HG03139 (cell line): ENCODE measurements at regions not wholly inside any gene's neighbourhood (a gene's known extent, or its start where the extent isn't known, plus 50 kb on each side); places are given as distances from the start of the nearest gene placed in this dataset.
"Not testable (repeated sequence)": the region's sequence is repeated elsewhere in the genome, so short reads cannot be mapped to it uniquely, and the experiment has no call there.

ENCODE experiments used
- ATAC-seq: cut with Tn5 transposase; IDR thresholded peaks from one replicate; pipeline ENCODE4 v1.9.1; 2021; ENCODE audit not compliant: unreplicated experiment

DNA sequence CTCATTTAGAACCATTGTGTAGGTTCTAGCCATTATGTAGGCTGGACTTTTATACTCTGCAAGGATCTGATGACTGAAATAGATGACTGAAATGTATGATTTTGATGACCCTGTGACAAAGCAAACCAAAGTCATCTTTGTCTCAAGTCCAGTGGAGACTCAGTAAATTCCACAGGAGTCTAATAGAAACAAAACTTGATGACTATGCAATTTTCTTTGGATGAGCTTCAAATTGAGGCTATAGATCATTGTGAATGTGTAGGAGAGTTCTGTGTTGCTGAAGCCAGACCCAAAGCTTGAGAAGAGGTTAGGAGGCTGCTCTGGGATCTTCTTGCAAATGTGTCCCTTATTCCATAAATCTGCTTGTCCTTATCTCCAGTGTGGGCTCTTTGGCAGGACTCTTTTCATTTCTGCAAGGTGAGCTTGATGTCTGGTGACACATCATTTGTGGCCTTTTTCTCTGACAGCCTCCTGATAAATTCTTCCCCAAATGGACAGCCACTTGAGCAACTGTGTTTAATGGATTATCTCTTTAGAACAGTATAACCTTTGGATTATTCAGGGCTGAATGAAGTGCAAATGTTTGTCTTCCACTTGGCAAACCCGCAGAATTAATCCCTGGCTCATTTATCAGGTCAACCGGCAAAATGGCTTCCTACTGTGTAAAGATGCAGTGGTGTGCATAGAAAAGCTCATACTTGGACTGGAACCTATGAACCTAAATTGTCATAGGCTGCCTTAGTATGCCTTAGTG, 235.1 kb upstream of the ANKH start:
- no peak for ATAC-seq

DNA sequence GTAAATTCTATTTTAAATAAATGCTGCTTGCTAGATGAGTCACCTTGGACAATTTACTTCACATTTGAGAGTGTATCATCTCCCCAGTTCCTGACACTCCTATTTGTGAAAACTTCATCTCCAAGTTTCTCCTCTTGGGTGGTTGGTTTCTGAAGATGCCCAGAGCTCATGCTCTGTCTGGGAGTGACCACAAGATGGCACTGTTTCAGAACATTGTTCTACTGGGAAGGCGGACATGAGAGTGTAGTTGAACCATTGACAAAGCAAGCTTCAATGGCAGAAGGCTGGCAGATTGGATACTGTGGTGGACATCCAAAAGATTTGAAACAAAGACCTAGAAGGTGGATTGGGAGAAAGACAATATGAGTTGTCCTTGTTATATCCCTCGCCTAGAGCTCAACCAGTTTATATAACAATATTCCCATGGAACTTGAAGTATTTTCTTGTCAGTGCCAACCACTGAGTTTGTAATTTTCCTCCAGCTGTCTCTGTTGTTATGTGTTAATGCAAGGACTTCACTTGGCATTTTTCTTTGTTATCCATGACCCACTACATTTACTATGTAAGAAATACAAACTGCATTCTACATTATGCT, 234.3 kb upstream of the ANKH start:
- ATAC-seq = peak; percentile 91

DNA sequence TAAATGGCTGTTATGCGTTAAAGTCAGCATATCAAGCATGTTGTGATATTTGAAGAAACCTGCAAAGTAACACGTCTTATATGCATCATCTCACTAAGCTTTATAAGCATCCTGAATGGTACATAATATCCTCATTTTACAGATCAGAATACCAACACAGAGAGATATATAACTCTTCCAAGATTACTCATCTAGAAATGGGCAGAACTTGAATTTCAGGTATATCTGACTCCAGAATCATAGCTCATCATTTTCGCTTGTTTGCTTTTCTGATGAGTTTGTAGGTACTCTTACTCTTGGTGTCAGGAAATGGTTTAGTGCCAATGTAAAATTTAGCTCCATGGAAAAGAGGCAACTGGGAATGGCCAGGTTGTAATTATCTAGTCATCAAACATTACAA, 232.3 kb upstream of the ANKH start:
- ATAC-seq = no peak

DNA sequence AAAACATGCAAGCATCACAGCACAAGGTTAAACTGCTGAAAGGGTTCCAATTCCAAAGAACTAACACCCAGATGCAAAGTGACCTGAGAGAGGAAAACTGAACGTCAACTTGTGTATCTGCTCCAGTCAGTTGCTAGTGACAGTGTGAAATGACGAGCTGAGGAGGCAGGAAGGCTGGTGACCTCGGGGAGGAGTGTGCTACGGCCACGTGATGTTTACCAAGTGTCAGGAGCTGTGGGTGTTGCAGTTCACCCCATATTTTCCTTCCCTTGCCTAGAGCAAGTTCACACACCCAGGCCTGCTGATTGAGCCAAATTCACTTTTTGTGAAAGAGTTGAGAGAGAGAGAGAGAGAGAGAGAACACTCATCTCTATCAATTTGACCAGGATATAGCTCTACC, 231.6 kb upstream of the ANKH start:
- ATAC-seq = no peak

DNA sequence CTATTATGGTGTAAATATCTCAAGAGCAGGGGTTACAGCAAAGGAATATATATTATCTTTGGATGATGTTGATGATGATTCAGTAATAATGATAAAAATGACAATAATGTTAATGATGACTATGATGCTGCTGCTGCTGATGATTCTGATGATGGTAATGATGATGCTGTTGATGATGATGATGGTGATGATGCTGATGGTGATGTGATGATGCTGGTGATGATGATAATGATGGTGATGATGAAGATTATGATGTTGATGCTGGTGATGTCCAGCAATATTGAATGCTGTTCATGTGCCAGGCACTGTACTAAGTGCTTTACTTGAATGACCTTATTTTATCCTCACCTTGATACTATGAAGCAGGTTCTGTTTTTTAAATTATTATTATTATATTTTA, 226.0 kb upstream of the ANKH start:
- no peak for ATAC-seq

DNA sequence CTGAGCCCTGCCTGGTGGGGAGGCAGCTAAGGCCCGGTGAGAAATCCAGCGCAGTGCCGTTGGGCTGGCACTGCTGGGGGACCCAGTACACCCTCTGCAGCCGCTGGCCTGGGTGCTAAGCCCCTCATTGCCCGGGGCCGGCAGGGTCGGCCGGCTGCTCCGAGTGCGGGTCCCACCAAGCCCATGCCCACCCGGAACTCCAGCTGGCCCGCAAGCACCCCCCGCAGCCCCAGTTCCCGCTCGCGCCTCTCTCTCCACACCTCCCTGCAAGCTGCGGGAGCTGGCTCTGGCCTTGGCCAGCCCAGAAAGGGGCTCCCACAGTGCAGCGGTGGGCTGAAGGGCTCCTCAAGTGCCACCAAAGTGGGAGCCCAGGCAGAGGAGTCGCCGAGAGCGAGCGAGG, 225.1 kb upstream of the ANKH start:
- not testable (repeated sequence) for ATAC-seq

DNA sequence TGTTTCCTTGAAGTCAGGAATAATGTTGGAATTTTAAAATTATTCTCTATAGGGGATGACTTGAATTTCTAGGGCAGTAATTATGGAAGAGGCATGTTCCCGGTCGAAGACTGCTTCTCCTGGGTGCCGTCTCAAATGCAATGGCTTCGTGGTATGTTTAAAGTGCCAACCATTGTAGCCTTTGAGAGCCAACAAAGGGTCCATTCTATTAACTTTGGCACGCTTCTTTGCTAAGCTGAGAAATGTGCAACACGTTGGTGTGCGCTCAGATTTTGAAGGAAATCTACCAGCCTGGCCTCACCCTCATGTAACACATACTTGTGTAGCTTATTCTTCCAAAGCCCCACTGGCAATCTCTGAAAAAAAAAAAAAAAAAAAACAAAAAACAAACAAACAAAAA, 221.2 kb upstream of the ANKH start:
- ATAC-seq = no peak

DNA sequence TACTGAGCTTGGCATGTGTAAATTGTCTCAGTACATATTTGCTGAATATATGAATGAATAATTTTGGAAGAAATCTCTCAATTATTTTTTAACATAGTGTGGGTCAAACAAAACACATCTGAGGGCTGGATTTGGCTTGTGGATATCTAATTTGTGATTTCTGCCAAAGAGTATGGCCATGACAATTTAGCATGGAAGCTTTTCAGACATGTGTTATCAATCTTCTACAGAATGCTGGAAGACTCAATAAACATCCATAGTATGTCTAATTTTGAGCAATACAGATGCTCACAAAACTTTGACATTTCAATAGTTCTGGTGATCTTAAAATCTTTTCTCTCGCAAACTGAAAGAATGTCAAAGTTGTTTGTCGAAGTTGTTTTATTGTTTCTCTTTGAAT, 214.1 kb upstream of the ANKH start:
- ATAC-seq = no peak

DNA sequence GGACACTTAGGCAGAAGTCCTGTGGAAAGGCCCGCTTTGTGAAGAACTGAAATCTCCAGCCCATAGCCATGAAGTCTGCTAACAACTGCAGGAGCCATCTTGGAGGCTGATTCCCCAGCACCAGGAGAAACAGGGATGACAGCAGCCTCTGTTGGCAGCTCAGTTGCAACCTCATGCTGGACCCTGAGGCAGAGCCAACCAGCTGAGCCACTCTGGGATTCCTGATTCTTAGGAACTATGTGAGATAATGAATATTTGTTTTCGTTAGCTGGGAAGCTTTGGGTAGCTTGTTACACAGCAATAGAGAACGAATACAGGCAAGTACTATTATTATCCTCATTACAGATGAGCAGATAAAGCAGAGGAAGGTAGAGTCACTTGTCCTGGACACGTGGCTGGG, 210.5 kb upstream of the ANKH start:
- no peak for ATAC-seq

DNA sequence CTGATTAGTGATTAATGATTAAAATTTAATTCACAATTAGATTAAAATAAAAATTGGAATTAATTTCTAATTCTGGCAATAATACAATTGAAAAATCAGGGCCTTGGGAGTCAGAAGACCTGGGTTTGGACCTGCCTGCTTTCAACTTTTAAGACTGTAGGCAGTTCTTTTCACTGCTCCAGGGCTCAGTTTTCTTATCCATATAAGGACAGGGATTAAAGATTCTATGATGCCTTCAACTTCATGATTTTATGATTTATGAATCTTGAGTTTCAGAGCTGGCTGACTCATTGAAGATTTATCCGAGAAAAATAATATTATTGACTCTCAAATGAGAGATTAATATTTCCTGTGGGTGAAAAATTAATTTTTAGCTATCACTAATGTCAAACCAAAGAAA, 208.6 kb upstream of the ANKH start:
- ATAC-seq = no peak

DNA sequence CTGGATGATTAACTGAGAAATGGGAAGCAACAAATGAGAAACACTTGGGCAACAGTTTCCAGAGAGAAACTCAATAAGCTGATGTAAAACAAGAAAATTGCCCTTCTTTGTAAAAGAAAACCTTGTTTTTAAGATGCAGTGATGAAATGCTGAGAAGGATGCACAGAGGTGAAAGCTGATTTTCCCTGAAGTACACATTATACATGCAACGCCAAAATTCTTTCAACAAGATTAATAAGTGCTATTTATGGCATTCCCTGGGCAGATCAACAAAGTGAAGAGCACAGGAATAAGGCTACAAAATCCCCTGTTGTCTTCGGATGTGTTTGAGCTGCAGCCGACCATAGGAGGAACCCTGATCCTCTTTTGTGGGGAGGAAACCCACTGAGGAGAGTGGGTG, 208.0 kb upstream of the ANKH start:
- ATAC-seq = no peak

DNA sequence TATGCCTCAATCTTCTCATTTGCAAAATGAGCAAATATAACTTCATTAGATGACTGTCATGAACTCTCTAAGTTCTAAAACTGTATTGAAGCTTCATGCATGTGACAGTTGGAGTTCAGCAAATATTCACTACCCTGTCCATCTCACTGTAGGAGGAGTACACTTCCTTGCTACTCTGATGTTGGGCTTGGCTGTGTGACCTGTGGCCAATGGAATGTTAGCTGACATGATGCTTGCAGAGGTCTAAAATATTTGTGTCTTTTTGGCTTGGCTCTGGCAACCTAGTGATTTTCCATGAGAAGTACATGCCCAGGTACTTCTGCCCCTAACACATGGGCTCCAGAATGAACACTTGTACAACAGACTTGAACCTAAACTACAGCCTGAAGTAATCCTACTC, 203.1 kb upstream of the ANKH start:
- ATAC-seq = no peak

DNA sequence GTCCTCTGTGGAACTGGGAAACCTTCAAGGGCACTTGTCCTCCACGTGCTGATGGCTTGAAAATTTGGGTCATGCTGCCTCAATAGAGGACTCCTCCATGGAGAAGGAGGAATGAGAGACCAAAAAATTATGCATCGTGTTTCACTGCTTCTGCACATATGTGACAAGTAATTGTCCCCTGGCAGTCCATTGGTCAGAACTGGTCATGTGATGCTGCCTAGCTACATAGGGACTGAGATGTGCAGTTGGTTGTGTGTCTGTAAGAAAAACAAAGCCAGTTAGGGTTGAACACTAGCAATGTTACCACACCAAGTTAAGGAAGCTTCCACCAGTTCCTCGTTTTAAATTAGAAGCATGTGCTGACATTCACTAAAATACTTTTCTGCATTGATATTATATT, 201.9 kb upstream of the ANKH start:
- no peak for ATAC-seq

DNA sequence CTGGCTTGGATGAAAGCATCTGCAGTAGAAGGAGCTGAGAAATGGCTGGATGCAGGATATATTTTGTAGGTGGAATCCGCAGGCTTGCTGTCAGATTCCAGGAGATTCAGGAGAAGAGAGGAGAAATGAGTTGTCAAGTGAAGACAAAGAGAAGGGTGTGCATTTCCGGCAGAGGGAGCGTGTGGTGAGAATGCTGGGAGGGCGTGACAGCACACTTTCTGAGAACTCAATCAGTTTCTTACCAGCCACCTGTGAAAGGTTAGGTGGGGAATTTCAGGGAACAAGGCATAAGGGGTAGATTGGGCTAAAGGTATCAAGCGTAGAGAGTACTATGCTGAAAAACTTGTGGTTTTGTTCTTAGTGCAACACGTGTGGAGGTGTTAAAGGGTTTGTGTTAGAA, 199.3 kb upstream of the ANKH start:
- ATAC-seq = no peak

DNA sequence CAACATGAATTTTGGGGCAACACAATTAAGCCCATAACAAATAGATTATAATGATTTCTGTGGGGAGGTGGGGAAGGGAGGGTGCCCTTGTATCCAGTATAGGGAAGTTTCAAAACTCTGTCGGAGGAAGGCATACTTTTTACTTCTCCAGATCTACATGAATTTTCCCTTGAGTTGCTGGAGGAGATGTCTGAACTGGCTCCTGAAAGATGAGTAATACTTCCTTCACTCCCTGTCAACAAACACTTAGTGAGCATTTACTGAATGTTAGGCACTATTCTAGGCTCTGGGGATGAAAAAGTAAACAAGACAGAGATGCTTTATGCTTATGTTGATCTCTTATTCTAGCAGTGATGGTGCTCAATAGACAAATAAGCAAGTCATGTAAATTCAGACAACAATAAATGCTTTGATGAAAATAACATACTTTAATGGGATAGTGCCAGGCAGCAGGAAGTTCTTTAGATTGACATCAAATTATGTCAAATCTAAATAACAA, 197.9 kb upstream of the ANKH start:
- ATAC-seq = no peak

DNA sequence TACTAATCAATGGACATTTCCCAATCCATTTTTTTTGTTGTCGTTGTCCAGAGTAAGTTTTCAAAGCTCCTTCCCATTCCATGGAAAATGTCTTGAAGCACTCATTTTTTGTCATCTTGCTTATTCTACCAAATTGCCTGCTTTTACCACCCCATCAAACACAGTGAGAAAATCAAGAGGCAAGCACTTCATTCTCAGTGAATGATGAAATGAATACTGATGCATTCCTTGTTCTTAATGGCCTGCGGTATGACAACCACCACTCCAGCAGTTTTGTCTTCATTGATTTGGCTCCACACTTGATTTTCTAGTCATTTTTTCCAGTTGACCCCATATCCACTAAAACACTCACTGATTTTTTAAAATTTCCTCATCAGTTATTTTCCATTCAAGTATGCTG, 193.5 kb upstream of the ANKH start:
- ATAC-seq = no peak

DNA sequence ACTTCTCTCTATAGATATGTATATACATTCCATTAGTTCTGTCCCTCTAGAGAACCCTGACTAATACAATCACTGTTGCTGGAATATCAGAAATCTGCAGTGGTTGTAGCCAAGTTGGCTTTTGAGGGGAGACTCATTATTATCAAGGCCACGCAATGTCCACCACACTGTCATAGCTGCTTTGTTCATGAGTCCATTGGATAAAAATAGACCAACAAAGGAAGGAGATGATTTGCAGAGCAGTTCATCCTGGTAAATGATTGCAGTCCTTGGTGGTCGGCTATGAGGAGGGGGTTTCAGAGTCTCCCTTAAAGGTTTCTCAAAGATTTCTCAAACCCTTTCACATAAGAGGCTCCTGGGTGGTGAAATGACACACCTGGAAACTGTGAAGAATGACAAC, 192.8 kb upstream of the ANKH start:
- no peak for ATAC-seq

DNA sequence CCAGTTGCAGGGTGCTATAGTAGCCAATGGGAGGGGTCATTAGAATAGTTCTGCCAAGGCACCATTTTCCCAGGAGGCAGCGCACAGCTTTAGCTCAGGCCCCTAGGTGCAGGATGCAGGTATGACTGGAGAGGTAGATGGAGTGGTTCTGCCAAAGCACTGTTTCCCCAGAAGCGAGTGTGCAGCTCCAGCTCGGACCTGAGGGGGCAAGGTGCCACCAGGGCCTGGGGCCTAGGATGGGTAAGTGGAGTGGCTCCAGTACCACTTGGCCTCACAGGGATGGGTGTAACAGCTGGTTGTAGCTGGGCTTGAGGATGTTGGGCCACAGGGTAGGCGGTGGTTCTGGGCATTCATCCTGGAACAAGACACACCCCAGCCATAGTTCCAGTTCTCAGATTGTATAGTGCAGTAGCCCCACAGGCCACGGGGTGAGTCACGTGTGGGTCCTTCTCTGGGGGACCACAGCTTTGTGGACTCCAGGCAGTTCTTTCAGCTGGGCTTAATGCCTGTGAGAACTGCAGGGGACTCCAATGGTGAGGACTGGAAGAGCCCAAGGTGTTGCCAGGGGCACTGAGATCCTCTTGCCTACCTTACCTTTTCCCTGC, 185.5 kb upstream of the ANKH start:
- ATAC-seq = no peak

DNA sequence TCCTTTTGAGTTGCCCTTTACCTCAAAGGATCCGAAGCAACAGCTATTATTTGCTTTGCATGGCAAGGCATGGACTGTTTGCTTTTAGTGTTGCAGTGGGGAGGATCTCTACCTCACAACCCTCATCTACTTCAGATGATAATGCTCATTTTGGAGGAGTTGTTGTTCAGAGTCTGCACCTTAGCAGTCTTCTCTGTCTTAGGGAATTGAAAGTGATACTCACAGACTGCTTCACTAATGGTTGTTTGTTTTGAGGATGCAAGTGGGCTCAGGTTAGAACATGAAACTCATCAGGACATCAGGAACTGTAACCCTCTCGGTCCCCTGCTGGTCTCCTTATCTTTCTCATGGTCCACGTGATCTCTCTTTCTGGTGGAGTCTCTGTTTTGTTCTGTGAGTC, 172.9 kb upstream of the ANKH start:
- ATAC-seq = no peak

DNA sequence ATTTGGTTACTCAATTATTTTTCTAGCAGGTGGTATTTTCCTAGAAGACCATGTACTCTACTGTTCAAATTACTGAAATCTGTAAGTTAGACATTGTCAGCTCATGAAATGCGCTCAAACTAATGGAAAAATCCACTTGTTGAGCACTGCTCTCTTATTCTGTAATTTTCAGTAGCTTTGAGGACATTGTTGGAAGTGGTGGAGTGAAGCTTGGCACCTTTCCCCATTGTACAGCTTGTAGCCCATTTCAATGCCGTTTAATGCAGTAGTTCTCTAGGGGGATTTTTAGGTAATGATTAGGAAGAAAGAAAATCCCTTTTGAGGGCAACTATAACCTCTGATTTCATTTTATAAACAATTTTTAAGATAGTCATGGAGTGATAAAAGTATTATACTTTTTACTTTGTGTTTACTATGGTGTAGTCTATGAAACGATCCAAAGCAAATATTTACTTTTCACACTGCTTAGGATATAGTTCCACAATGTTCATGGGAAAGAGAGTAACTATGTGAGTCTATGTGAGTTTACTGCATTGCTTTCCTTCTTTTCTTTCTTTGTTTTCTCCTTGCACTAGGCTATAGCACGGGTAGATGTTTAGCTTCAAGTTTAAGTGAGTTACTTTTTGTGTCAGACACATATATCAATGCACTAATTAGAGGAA, 165.8 kb upstream of the ANKH start:
- no peak for ATAC-seq

DNA sequence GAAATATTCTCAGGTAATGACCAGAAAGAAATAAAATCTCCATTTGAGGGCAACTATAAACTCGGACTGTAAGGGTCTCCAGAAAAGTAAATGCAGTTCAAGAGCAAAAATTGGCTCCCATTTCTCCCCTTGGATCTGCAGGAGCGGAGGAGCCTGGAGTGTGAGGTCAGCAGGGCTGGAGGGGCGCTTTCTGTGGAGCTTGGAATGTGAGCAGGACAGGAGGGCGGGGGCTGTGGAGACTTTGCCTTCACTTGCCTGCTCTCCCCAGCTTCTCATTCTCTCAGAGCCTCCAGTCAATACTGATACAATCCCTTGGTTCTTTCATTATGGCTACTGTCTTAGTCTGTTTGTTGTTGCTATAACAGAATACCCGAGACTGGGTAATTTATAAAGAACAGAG, 162.8 kb upstream of the ANKH start:
- ATAC-seq = no peak

DNA sequence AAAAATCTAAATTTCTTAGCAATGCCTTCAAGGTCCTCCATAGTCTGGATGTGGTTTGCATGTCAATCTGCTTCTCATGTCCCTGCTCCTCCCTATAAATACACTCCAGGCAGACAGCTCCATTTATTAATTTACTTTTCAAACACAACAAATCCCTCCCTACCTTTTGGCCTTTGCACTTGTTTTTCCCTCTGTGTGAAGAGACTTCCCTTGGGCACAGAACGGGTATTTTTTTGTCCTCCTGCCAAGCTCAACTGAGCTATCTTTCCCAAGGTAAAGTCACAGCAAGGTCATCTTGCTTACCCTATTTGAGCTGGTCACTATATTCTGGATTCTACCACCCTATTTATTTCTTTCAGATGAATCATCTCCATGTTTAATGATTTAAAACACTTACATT, 159.6 kb upstream of the ANKH start:
- ATAC-seq = no peak
